K562 (cell line): ENCODE measurements at regions not wholly inside any gene's neighbourhood (a gene's known extent, or its start where the extent isn't known, plus 50 kb on each side); places are given as distances from the start of the nearest gene placed in this dataset.

ENCODE experiments used
- CC2D1A ChIP-seq: fragments of 450-650 bp; IDR thresholded peaks from 2 replicates; pipeline ENCODE4 v1.6.1; 2017; ENCODE audit warnings: mild to moderate bottlenecking
- CEBPB ChIP-seq: fragments of 450-650 bp; IDR thresholded peaks from 2 replicates; pipeline ENCODE4 v1.6.1; 2016; ENCODE audit warnings: missing genetic modification characterization, missing compliant biosample characterization
- KAT7 ChIP-seq: sonication (generic); formaldehyde crosslinking; IDR thresholded peaks from 2 replicates; pipeline ENCODE4 v1.8.0; 2022; ENCODE audit warnings: missing genetic modification reagents, mild to moderate bottlenecking, borderline replicate concordance
- KHSRP ChIP-seq: fragments of 450-650 bp; IDR thresholded peaks from 2 replicates; pipeline ENCODE4 v1.6.1; 2017
- NCOA4 ChIP-seq: fragments of 450-650 bp; IDR thresholded peaks from 2 replicates; pipeline ENCODE4 v1.6.1; 2018; ENCODE audit warnings: mild to moderate bottlenecking; ENCODE audit not compliant: partially characterized antibody
- PBX2 ChIP-seq, 2 experiments: IDR thresholded peaks in 1 of 2; conservative IDR thresholded peaks in 1 of 2; 2 replicates each; pipeline ENCODE4 v1.6.1; 2016; ENCODE audit warnings: low read depth in 2 of 2, mild to moderate bottlenecking in 1 of 2, missing compliant biosample characterization in 1 of 2, missing genetic modification characterization in 1 of 2, moderate library complexity in 1 of 2
- PRDM10 ChIP-seq: fragments of 450-650 bp; IDR thresholded peaks from 2 replicates; pipeline ENCODE4 v1.6.1; 2018; ENCODE audit not compliant: partially characterized antibody
- SPI1 ChIP-seq: IDR thresholded peaks from 2 replicates; pipeline ENCODE4 v1.6.1; 2011; ENCODE audit warnings: low read depth, low read length, control low read depth, borderline replicate concordance
- TARDBP ChIP-seq: fragments of 450-650 bp; IDR thresholded peaks from 2 replicates; pipeline ENCODE4 v1.6.1; 2016
- TBL1XR1 ChIP-seq, 2 experiments: IDR thresholded peaks; 2 replicates each; pipeline ENCODE4 v1.6.1; 2012; ENCODE audit warnings: improper control_type of control experiment in 2 of 2, low read length in 2 of 2, mild to moderate bottlenecking in 1 of 2
- TFAP4 ChIP-seq: sonication (generic); formaldehyde crosslinking; IDR thresholded peaks from 2 replicates; pipeline ENCODE4 v1.8.0; 2022; ENCODE audit warnings: missing genetic modification reagents, mild to moderate bottlenecking, moderate library complexity, borderline replicate concordance
- ZNF12 ChIP-seq: sonication (generic); formaldehyde crosslinking; IDR thresholded peaks from 2 replicates; pipeline ENCODE4 v1.4.0; 2020; ENCODE audit warnings: mild to moderate bottlenecking, missing genetic modification reagents
- ZNF175 ChIP-seq: fragments of 200-800 bp; sonication (Bioruptor generic); IDR thresholded peaks from 2 replicates; pipeline ENCODE4 v1.6.1; 2016; ENCODE audit warnings: low read depth, mild to moderate bottlenecking, missing genetic modification characterization, missing compliant biosample characterization
- ZNF232 ChIP-seq: sonication (generic); formaldehyde crosslinking; IDR thresholded peaks from 2 replicates; pipeline ENCODE4 v1.8.0; 2022; ENCODE audit warnings: mild to moderate bottlenecking, missing genetic modification reagents
- ZNF668 ChIP-seq: fragments of 250-450 bp; sonication (Bioruptor Pico); IDR thresholded peaks from 2 replicates; pipeline ENCODE4 v1.8.0; 2022; ENCODE audit warnings: mild to moderate bottlenecking, inconsistent platforms
- TF ChIP-seq, protein P1 (sequence below): fragments of 250-450 bp; sonication (Bioruptor Pico); IDR thresholded peaks from 2 replicates; pipeline ENCODE4 v1.8.0; 2021; ENCODE audit warnings: borderline replicate concordance, mild to moderate bottlenecking, moderate library complexity; ENCODE audit not compliant: poor library complexity, severe bottlenecking
- TF ChIP-seq, protein P2 (sequence below): IDR thresholded peaks from 2 replicates; pipeline ENCODE4 v1.6.1; 2011; ENCODE audit warnings: borderline replicate concordance, low read depth, mild to moderate bottlenecking, moderate library complexity, low read length; ENCODE audit not compliant: insufficient read depth, poor library complexity, severe bottlenecking
- TF ChIP-seq, protein P3 (sequence below): fragments of 250-450 bp; sonication (Bioruptor Pico); IDR thresholded peaks from 2 replicates; pipeline ENCODE4 v1.9.0; 2021; ENCODE audit warnings: mild to moderate bottlenecking

DNA sequence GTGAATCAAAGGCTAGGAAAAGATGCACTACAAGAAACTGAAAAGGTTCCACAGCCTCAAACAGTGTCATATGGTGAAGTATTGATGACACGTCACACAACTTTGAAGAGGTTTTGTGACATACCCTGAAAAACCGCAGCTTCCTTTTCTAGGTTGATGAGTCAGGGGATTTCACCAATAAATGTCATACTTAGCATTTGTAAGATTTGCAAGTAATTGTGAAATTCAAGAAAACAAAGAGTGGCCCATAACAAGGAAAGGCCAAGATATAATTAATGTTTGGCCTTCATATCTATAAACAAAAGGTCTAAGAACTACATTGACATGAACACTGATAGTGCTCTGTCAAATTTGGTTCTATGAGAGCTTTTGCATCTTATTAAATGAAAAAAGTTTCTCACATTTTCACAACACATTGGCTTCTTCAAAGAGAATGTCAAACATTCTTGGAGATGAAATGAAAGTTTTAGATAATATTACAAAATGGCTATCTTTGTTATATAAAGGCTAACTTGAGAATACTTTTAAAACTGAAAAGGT, 62.0 kb upstream of the NAMPT start (continued):
- TF ChIP-seq, protein P1, sequence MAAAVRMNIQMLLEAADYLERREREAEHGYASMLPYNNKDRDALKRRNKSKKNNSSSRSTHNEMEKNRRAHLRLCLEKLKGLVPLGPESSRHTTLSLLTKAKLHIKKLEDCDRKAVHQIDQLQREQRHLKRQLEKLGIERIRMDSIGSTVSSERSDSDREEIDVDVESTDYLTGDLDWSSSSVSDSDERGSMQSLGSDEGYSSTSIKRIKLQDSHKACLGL (CRISPR knock-in tag) = no peak
- no peak for TF ChIP-seq CC2D1A
- no peak for TF ChIP-seq ZNF12
- TF ChIP-seq, protein P2, sequence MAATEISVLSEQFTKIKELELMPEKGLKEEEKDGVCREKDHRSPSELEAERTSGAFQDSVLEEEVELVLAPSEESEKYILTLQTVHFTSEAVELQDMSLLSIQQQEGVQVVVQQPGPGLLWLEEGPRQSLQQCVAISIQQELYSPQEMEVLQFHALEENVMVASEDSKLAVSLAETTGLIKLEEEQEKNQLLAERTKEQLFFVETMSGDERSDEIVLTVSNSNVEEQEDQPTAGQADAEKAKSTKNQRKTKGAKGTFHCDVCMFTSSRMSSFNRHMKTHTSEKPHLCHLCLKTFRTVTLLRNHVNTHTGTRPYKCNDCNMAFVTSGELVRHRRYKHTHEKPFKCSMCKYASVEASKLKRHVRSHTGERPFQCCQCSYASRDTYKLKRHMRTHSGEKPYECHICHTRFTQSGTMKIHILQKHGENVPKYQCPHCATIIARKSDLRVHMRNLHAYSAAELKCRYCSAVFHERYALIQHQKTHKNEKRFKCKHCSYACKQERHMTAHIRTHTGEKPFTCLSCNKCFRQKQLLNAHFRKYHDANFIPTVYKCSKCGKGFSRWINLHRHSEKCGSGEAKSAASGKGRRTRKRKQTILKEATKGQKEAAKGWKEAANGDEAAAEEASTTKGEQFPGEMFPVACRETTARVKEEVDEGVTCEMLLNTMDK = no peak
- TF ChIP-seq, protein P3, sequence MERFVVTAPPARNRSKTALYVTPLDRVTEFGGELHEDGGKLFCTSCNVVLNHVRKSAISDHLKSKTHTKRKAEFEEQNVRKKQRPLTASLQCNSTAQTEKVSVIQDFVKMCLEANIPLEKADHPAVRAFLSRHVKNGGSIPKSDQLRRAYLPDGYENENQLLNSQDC = no peak
- no peak for TF ChIP-seq SPI1
- TF ChIP-seq KAT7 (CRISPR knock-in tag) = no peak
- no peak for TF ChIP-seq TARDBP
- TF ChIP-seq NCOA4 = no peak
- TF ChIP-seq CEBPB (tag) = peak; percentile 99
- no peak for TF ChIP-seq PRDM10
- TF ChIP-seq ZNF232 (CRISPR knock-in tag) = no peak
- peak; percentile 91 for TF ChIP-seq ZNF175 (CRISPR knock-in tag)
- no peak; the same call in 1 of the 2 replicates for TF ChIP-seq KHSRP
- TF ChIP-seq TBL1XR1 (IDR thresholded peaks at IDR 0.05; ENCODE audit: low read length in 2 of 2) = peak in 1 of 2 experiments; percentile 81; a peak in 2 of 4 replicates
- TF ChIP-seq ZNF668 (CRISPR knock-in tag) = 0 out of 2 replicates have a peak, but pooled peaks have one; percentile 9
- TF ChIP-seq PBX2 (CRISPR knock-in tag; IDR thresholded peaks at IDR 0.05; ENCODE audit: low read depth) = no peak
- peak; percentile 78 for TF ChIP-seq PBX2 (tag; conservative IDR thresholded peaks at IDR 0.05; ENCODE audit: low read depth)
- no peak for TF ChIP-seq TFAP4 (CRISPR knock-in tag)
